Neuronal stem cell (in vitro differentiated cells): ENCODE measurements at regions not wholly inside any gene's neighbourhood (a gene's known extent, or its start where the extent isn't known, plus 50 kb on each side); places are given as distances from the start of the nearest gene placed in this dataset.

Experiments
- DNase-seq: peaks from one replicate; pipeline ENCODE4 v3.0.0-alpha.2; 2013; ENCODE audit warnings: low spot score
- H2AFZ ChIP-seq: one replicate; pipeline ENCODE4 v1.6.1; 2013; ENCODE audit warnings: mild to moderate bottlenecking, low read length, inconsistent platforms
- H2AK5ac ChIP-seq: 2 replicates; pipeline ENCODE4 v1.6.1; 2013; ENCODE audit warnings: low read depth, mild to moderate bottlenecking, inconsistent platforms, low read length, moderate library complexity, mixed read lengths
- H2BK120ac ChIP-seq: 2 replicates; pipeline ENCODE4 v1.6.1; 2013; ENCODE audit warnings: low read depth, mild to moderate bottlenecking, inconsistent platforms, low read length, moderate library complexity, mixed read lengths
- H2BK12ac ChIP-seq: one replicate; pipeline ENCODE4 v1.6.1; 2013; ENCODE audit warnings: low read length, inconsistent platforms
- H2BK15ac ChIP-seq: 2 replicates; pipeline ENCODE4 v1.6.1; 2013; ENCODE audit warnings: mild to moderate bottlenecking, low read length, inconsistent platforms, mixed read lengths
- H2BK5ac ChIP-seq: one replicate; pipeline ENCODE4 v1.6.1; 2013; ENCODE audit warnings: inconsistent platforms, mild to moderate bottlenecking, low read length, moderate library complexity
- H3K14ac ChIP-seq: one replicate; pipeline ENCODE4 v1.6.1; 2013; ENCODE audit warnings: low read length, inconsistent platforms
- H3K18ac ChIP-seq: 2 replicates; pipeline ENCODE4 v1.6.1; 2013; ENCODE audit warnings: low read length, inconsistent platforms
- H3K23ac ChIP-seq: 2 replicates; pipeline ENCODE4 v1.6.1; 2013; ENCODE audit warnings: low read depth, mild to moderate bottlenecking, mixed read lengths, low read length, inconsistent platforms; ENCODE audit not compliant: poor library complexity
- H3K27ac ChIP-seq: replicated peaks from 3 replicates; pipeline ENCODE4 v1.5.1; 2013; ENCODE audit warnings: low read length, inconsistent platforms
- H3K27me3 ChIP-seq, 3 experiments: 2 replicates each; pipeline ENCODE4 v1.6.1; 2013; ENCODE audit warnings: low read length in 3 of 3, mild to moderate bottlenecking in 2 of 3, inconsistent platforms in 1 of 3, low read depth in 1 of 3, mixed read lengths in 1 of 3, moderate library complexity in 1 of 3; ENCODE audit not compliant: control insufficient read depth in 3 of 3, insufficient read depth in 3 of 3
- H3K36me3 ChIP-seq, 2 donors: replicated peaks in 1 of 2; 2 replicates each; pipeline ENCODE4 v1.6.1; 2013; ENCODE audit warnings: low read length in 2 of 2; ENCODE audit not compliant: control insufficient read depth in 2 of 2, insufficient read depth in 2 of 2
- H3K4ac ChIP-seq: 2 replicates; pipeline ENCODE4 v1.6.1; 2013; ENCODE audit warnings: inconsistent platforms, mild to moderate bottlenecking, low read length, moderate library complexity
- H3K4me1 ChIP-seq, 2 donors: 1 replicate in 1 of 2; 2 replicates in 1 of 2; pipeline ENCODE4 v1.6.1; 2013; ENCODE audit warnings: low read length in 2 of 2, low read depth in 1 of 2; ENCODE audit not compliant: control insufficient read depth in 2 of 2, insufficient read depth in 1 of 2
- H3K4me2 ChIP-seq: one replicate; pipeline ENCODE4 v1.6.1; 2013; ENCODE audit warnings: mild to moderate bottlenecking, low read length, inconsistent platforms; ENCODE audit not compliant: insufficient read depth, poor library complexity, severe bottlenecking
- H3K4me3 ChIP-seq, 2 donors: 2 replicates each; pipeline ENCODE4 v1.5.1; 2013; ENCODE audit warnings: low read length in 2 of 2, mild to moderate bottlenecking in 2 of 2, inconsistent platforms in 1 of 2, moderate library complexity in 1 of 2
- H3K79me1 ChIP-seq: one replicate; pipeline ENCODE4 v1.6.1; 2013; ENCODE audit warnings: low read depth, mild to moderate bottlenecking, inconsistent platforms, low read length, moderate library complexity
- H3K9ac ChIP-seq: one replicate; pipeline ENCODE4 v1.6.1; 2013; ENCODE audit warnings: mild to moderate bottlenecking, low read depth, low read length, inconsistent platforms; ENCODE audit not compliant: poor library complexity
- H3K9me3 ChIP-seq, 2 donors: replicated peaks in 1 of 2; 2 replicates each; pipeline versions ENCODE3 to v1.6.1; 2013; ENCODE audit warnings: low read length in 2 of 2, mild to moderate bottlenecking in 2 of 2, inconsistent platforms in 1 of 2, low read depth in 1 of 2, mixed read lengths in 1 of 2, moderate library complexity in 1 of 2; ENCODE audit not compliant: control insufficient read depth in 2 of 2, insufficient read depth in 1 of 2
- H4K8ac ChIP-seq: one replicate; pipeline ENCODE4 v1.6.1; 2013; ENCODE audit warnings: low read depth, mild to moderate bottlenecking, inconsistent platforms, low read length, moderate library complexity
- H4K91ac ChIP-seq: one replicate; pipeline ENCODE4 v1.6.1; 2013; ENCODE audit warnings: low read length, low read depth, mild to moderate bottlenecking, inconsistent platforms; ENCODE audit not compliant: poor library complexity
- WGBS, 2 donors: extraction: QIAGEN DNeasy Blood & Tissue Kit; methylation state at CpG; one replicate each; pipeline ENCODE4 v1.1.7; 2013; ENCODE audit warnings: missing lambda C conversion rate in 2 of 2, mixed read lengths in 1 of 2; ENCODE audit not compliant: insufficient read length in 2 of 2, insufficient replicate concordance in 1 of 2; ENCODE audit errors: extremely low coverage in 2 of 2; 5-methylcytosine and 5-hydroxymethylcytosine counted together

DNA sequence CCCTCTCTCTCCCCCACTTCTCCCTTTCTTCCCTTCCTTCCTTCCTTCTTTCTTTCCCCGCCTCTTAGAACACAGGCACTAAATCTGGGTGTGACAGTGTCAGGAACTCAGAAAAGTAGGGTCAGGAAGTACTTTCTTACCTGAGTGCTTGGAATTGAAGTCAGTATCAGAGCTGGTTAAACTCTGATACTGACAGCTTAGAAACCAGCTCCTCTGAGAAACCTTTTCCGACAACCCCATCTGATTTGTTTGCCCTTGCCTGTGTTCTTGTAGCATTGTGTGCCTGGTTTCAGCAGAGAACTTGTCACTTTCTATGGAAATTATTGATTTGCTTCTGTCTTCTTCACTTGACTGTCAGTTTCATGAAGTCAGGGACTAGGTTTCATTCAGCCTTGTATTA, 113.9 kb downstream of the AASDH start:
- no peak for DNase-seq
- no peak overlapping the region for H3K4me2 ChIP-seq
- peaks cover 3 to 9% of the 10 kb centered on the region in 2 donors for H3K9me3 ChIP-seq
- no peaks in the 10 kb centered on the region for H3K4me1 ChIP-seq
- H2BK12ac ChIP-seq = no peak overlapping the region
- H4K91ac ChIP-seq = no peak overlapping the region
- no peak overlapping the region for H3K14ac ChIP-seq
- no peak overlapping the region for H3K4me3 ChIP-seq
- peaks cover 2% of the 10 kb centered on the region for H3K79me1 ChIP-seq
- no peak overlapping the region for H3K27ac ChIP-seq
- no peak overlapping the region for H3K23ac ChIP-seq
- no peak overlapping the region for H2BK15ac ChIP-seq
- H3K18ac ChIP-seq = no peak overlapping the region
- no peak overlapping the region for H3K9ac ChIP-seq
- no peak overlapping the region for H2AFZ ChIP-seq
- H4K8ac ChIP-seq = no peak overlapping the region
- no peak overlapping the region for H2AK5ac ChIP-seq
- no peak overlapping the region for H3K4ac ChIP-seq
- no CpG with 5 or more reads among the region's 2 CpGs for WGBS, 2 donors
- no peak overlapping the region for H2BK120ac ChIP-seq
- peaks cover 0 to 2% of the 10 kb centered on the region in 2 donors for H3K36me3 ChIP-seq
- H2BK5ac ChIP-seq = no peak overlapping the region
- H3K27me3 ChIP-seq = no peaks in the 10 kb centered on the region

DNA sequence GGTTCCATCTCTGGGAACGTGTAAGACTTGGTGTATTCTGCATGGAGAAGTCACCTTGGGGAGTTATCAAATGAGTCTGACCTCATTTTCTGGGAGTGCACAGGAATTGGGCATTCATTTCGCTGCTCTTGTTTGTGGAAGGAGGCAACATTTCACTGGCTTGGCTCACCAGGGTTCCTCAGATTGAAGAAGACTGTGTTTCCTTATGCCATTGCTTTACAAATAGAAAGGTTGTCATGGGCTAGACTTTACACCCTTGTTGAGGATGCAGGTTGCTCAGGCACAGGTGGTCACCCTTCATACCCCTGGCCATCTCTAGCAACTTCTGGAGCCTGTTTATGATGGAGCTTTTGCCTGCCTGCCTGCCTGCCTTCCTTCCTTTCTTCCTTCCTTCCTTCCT, 114.4 kb downstream of the AASDH start:
- WGBS, 2 donors = no CpG with 5 or more reads among the region's 2 CpGs
- no peak overlapping the region for H2BK5ac ChIP-seq
- no peak overlapping the region for H2AK5ac ChIP-seq
- H3K9me3 ChIP-seq = peaks cover 3 to 8% of the 10 kb centered on the region in 2 donors
- peaks cover 0 to 2% of the 10 kb centered on the region in 2 donors for H3K36me3 ChIP-seq
- H3K4me2 ChIP-seq = no peak overlapping the region
- no peak overlapping the region for H2BK15ac ChIP-seq
- H2BK120ac ChIP-seq = no peak overlapping the region
- H3K4me3 ChIP-seq = no peak overlapping the region
- no peak overlapping the region for H3K18ac ChIP-seq
- H3K9ac ChIP-seq = no peak overlapping the region
- no peaks in the 10 kb centered on the region for H3K27me3 ChIP-seq
- no peaks in the 10 kb centered on the region for H3K4me1 ChIP-seq
- DNase-seq = no peak
- no peak overlapping the region for H2AFZ ChIP-seq
- no peak overlapping the region for H2BK12ac ChIP-seq
- H4K91ac ChIP-seq = no peak overlapping the region
- H3K23ac ChIP-seq = no peak overlapping the region
- H3K27ac ChIP-seq = no peak overlapping the region
- H3K79me1 ChIP-seq = peaks cover 2% of the 10 kb centered on the region
- no peak overlapping the region for H4K8ac ChIP-seq
- H3K14ac ChIP-seq = no peak overlapping the region
- H3K4ac ChIP-seq = no peak overlapping the region

DNA sequence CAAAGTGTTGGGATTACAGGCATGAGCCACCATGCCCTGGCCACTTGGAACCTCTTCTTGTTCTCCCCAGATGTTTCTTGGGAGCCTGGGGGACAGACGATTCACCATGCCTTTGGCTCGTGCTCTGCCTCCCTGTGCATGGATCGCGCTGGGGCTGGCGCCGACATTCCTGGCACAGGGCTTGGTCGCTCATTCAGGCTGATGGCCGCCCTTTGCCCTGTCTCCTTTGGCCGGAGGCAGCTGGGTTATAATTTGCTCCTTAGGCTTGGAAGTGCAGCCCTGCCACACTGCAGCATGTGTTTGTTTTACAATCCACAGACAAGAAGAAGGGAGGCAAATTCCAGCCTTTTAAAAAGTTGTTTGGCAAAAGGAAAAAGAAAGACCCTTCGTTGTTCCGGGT, 115.3 kb downstream of the AASDH start:
- DNase-seq = no peak
- no peak overlapping the region for H2BK12ac ChIP-seq
- H3K4me3 ChIP-seq = no peak overlapping the region
- peaks cover 0 to 3% of the 10 kb centered on the region in 2 donors for H3K4me1 ChIP-seq
- no peak overlapping the region for H2BK120ac ChIP-seq
- peak overlapping the region; percentile 31 for H3K23ac ChIP-seq
- no peak overlapping the region for H3K14ac ChIP-seq
- peaks cover 2% of the 10 kb centered on the region for H3K79me1 ChIP-seq
- H3K4me2 ChIP-seq = no peak overlapping the region
- H4K91ac ChIP-seq = no peak overlapping the region
- peaks cover 3 to 6% of the 10 kb centered on the region in 2 donors for H3K9me3 ChIP-seq
- H3K36me3 ChIP-seq = peaks cover 0 to 2% of the 10 kb centered on the region in 2 donors
- H3K27me3 ChIP-seq = no peaks in the 10 kb centered on the region
- no CpG with 5 or more reads among the region's 11 CpGs for WGBS, 2 donors
- no peak overlapping the region for H2BK5ac ChIP-seq
- H3K4ac ChIP-seq = no peak overlapping the region
- H3K9ac ChIP-seq = no peak overlapping the region
- no peak overlapping the region for H4K8ac ChIP-seq
- H3K27ac ChIP-seq = no peak overlapping the region
- no peak overlapping the region for H2AK5ac ChIP-seq
- no peak overlapping the region for H2AFZ ChIP-seq
- H2BK15ac ChIP-seq = no peak overlapping the region
- H3K18ac ChIP-seq = no peak overlapping the region

DNA sequence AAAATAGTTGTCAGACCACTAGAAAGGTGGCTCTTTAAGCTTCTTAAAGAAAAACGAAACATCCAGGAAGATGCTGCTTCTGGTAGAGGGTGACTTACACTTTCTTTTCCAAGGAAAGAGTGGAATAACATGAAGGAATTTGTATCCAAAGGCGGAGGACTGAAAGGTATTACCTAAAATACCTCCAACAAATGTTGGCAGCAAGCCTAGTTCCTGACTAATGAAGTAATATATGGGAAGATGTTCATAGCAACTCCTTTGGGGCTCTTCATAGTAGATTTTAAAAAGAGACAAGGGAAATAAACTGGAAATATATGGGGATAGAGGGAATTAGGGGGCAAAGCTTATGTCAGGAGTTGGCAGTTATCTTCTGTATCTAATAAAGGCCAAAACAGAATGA, 116.2 kb downstream of the AASDH start:
- H3K79me1 ChIP-seq = peaks cover 2% of the 10 kb centered on the region
- peaks cover 0 to 3% of the 10 kb centered on the region in 2 donors for H3K4me1 ChIP-seq
- no CpG with 5 or more reads among the region's 2 CpGs for WGBS, 2 donors
- no peak overlapping the region for H2BK15ac ChIP-seq
- no peak overlapping the region for H4K8ac ChIP-seq
- no peak overlapping the region for H3K4ac ChIP-seq
- no peak overlapping the region for H3K18ac ChIP-seq
- H3K27ac ChIP-seq = no peak overlapping the region
- H3K27me3 ChIP-seq = no peaks in the 10 kb centered on the region
- H2BK120ac ChIP-seq = no peak overlapping the region
- no peak overlapping the region for H4K91ac ChIP-seq
- DNase-seq = no peak
- no peak overlapping the region for H3K14ac ChIP-seq
- no peak overlapping the region for H2BK5ac ChIP-seq
- H3K23ac ChIP-seq = no peak overlapping the region
- H2AK5ac ChIP-seq = no peak overlapping the region
- no peak overlapping the region for H3K9ac ChIP-seq
- no peak overlapping the region for H3K4me2 ChIP-seq
- no peak overlapping the region for H2BK12ac ChIP-seq
- H3K36me3 ChIP-seq = no peaks in the 10 kb centered on the region
- H3K9me3 ChIP-seq = no peaks in the 10 kb centered on the region
- H2AFZ ChIP-seq = no peak overlapping the region
- H3K4me3 ChIP-seq = no peak overlapping the region
